DOHH2 (cell line): ENCODE measurements at regions not wholly inside any gene's neighbourhood (a gene's known extent, or its start where the extent isn't known, plus 50 kb on each side); places are given as distances from the start of the nearest gene placed in this dataset.

Experiments used
- H3F3A ChIP-seq: fragments of 200-600 bp; sonication (generic), shearing (Covaris generic); 2 replicates; pipeline ENCODE4 v1.6.0; 2016; ENCODE audit warnings: antibody characterized with exemption, mild to moderate bottlenecking; ENCODE audit not compliant: control insufficient read depth, insufficient read depth
- H3K27ac ChIP-seq: fragments of 200-600 bp; sonication (generic); 2 replicates; pipeline ENCODE4 v1.5.1; 2014; ENCODE audit warnings: low read depth, mild to moderate bottlenecking, low read length, moderate library complexity
- H3K27me3 ChIP-seq: fragments of 200-600 bp; sonication (generic); 2 replicates; pipeline ENCODE4 v1.6.1; 2014; ENCODE audit warnings: mild to moderate bottlenecking, low read length, mixed read lengths; ENCODE audit not compliant: control insufficient read depth
- H3K36me3 ChIP-seq: fragments of 200-600 bp; sonication (generic); 2 replicates; pipeline ENCODE4 v1.6.1; 2014; ENCODE audit warnings: mild to moderate bottlenecking, low read length, moderate library complexity, mixed read lengths; ENCODE audit not compliant: control insufficient read depth
- H3K4me1 ChIP-seq: fragments of 200-600 bp; sonication (generic); 2 replicates; pipeline ENCODE4 v1.6.1; 2014; ENCODE audit warnings: mild to moderate bottlenecking, low read length, mixed read lengths; ENCODE audit not compliant: control insufficient read depth
- H3K4me2 ChIP-seq: fragments of 200-600 bp; sonication (generic); 2 replicates; pipeline ENCODE4 v1.6.0; 2014; ENCODE audit warnings: mild to moderate bottlenecking, low read length, moderate library complexity
- H3K4me3 ChIP-seq: fragments of 200-600 bp; sonication (generic); 2 replicates; pipeline ENCODE4 v1.5.1; 2014; ENCODE audit warnings: mild to moderate bottlenecking, low read length, mixed read lengths
- H3K79me2 ChIP-seq: fragments of 200-600 bp; sonication (generic); 2 replicates; pipeline ENCODE4 v1.6.1; 2014; ENCODE audit warnings: mild to moderate bottlenecking, low read length, mixed read lengths; ENCODE audit not compliant: control insufficient read depth
- H3K9me2 ChIP-seq: fragments of 200-600 bp; sonication (generic); replicated peaks from 2 replicates; pipeline ENCODE4 v1.6.1; 2014; ENCODE audit warnings: mild to moderate bottlenecking, low read length, mixed read lengths; ENCODE audit not compliant: control insufficient read depth
- H3K9me3 ChIP-seq: fragments of 200-600 bp; sonication (generic); 2 replicates; pipeline ENCODE4 v1.6.1; 2014; ENCODE audit warnings: antibody characterized with exemption, low read length, mixed read lengths; ENCODE audit not compliant: control insufficient read depth, insufficient read depth
- H4K20me1 ChIP-seq: fragments of 200-600 bp; sonication (generic); 2 replicates; pipeline ENCODE4 v1.6.0; 2014; ENCODE audit warnings: low read depth, mild to moderate bottlenecking, antibody characterized with exemption, low read length, moderate library complexity; ENCODE audit not compliant: control insufficient read depth, insufficient read depth
- CTCF ChIP-seq: fragments of 200-600 bp; sonication (generic); IDR thresholded peaks from one replicate; pipeline ENCODE4 v1.5.1; 2014; ENCODE audit warnings: antibody characterized with exemption, mild to moderate bottlenecking, low read depth, low read length; ENCODE audit not compliant: poor library complexity, severe bottlenecking
- EZH2phosphoT487 ChIP-seq: fragments of 200-600 bp; sonication (generic); IDR thresholded peaks from 2 replicates; pipeline ENCODE4 v1.6.1; 2017; ENCODE audit warnings: borderline replicate concordance, mild to moderate bottlenecking, antibody characterized with exemption, low read length, moderate library complexity, mixed read lengths

GRCh38 chr11:70491696-70492472, 93.6 kb downstream of the CTTN start:
- H3K4me2 ChIP-seq = no peak overlapping the region
- H3K36me3 ChIP-seq = no peaks in the 10 kb centered on the region
- no peak overlapping the region for H3K27ac ChIP-seq
- H3K9me3 ChIP-seq = no peaks in the 10 kb centered on the region
- H3F3A ChIP-seq = no peaks in the 10 kb centered on the region
- H4K20me1 ChIP-seq = no peaks in the 10 kb centered on the region
- no peaks in the 10 kb centered on the region for H3K79me2 ChIP-seq
- H3K9me2 ChIP-seq = no peaks in the 10 kb centered on the region
- no peaks in the 10 kb centered on the region for H3K4me1 ChIP-seq
- TF ChIP-seq EZH2phosphoT487 (no peak), CTCF (no peak)
- no peak overlapping the region for H3K4me3 ChIP-seq
- H3K27me3 ChIP-seq = no peaks in the 10 kb centered on the region

GRCh38 chr11:70493089-70493474, 94.8 kb downstream of the CTTN start:
- H3K27ac ChIP-seq = no peak overlapping the region
- H3K4me3 ChIP-seq = no peak overlapping the region
- no peaks in the 10 kb centered on the region for H3K9me2 ChIP-seq
- H3K9me3 ChIP-seq = no peaks in the 10 kb centered on the region
- TF ChIP-seq EZH2phosphoT487 = no peak
- H4K20me1 ChIP-seq = no peaks in the 10 kb centered on the region
- H3K79me2 ChIP-seq = no peaks in the 10 kb centered on the region
- no peaks in the 10 kb centered on the region for H3K36me3 ChIP-seq
- H3F3A ChIP-seq = no peaks in the 10 kb centered on the region
- H3K27me3 ChIP-seq = no peaks in the 10 kb centered on the region
- no peaks in the 10 kb centered on the region for H3K4me1 ChIP-seq
- no peak overlapping the region for H3K4me2 ChIP-seq

GRCh38 chr11:70493891-70494290, 95.6 kb downstream of the CTTN start:
- no peaks in the 10 kb centered on the region for H3K9me2 ChIP-seq
- H3K4me2 ChIP-seq = no peak overlapping the region
- H3K9me3 ChIP-seq = no peaks in the 10 kb centered on the region
- no peaks in the 10 kb centered on the region for H3F3A ChIP-seq
- no peaks in the 10 kb centered on the region for H3K36me3 ChIP-seq
- no peaks in the 10 kb centered on the region for H3K27me3 ChIP-seq
- no peaks in the 10 kb centered on the region for H4K20me1 ChIP-seq
- H3K4me1 ChIP-seq = no peaks in the 10 kb centered on the region
- no peak overlapping the region for H3K4me3 ChIP-seq
- H3K79me2 ChIP-seq = no peaks in the 10 kb centered on the region
- no peak for TF ChIP-seq CTCF
- TF ChIP-seq EZH2phosphoT487 = no peak
- no peak overlapping the region for H3K27ac ChIP-seq

GRCh38 chr11:70494559-70495350, 96.4 kb downstream of the CTTN start:
- no peak overlapping the region for H3K4me2 ChIP-seq
- no peaks in the 10 kb centered on the region for H3F3A ChIP-seq
- H3K79me2 ChIP-seq = no peaks in the 10 kb centered on the region
- H3K9me2 ChIP-seq = no peaks in the 10 kb centered on the region
- H3K4me1 ChIP-seq = no peaks in the 10 kb centered on the region
- no peaks in the 10 kb centered on the region for H3K9me3 ChIP-seq
- H3K36me3 ChIP-seq = no peaks in the 10 kb centered on the region
- no peak for TF ChIP-seq EZH2phosphoT487
- TF ChIP-seq CTCF = no peak
- H3K4me3 ChIP-seq = no peak overlapping the region
- no peaks in the 10 kb centered on the region for H4K20me1 ChIP-seq
- H3K27me3 ChIP-seq = no peaks in the 10 kb centered on the region
- H3K27ac ChIP-seq = no peak overlapping the region
